Testis (tissue), 2 donors: ENCODE measurements at regions not wholly inside any gene's neighbourhood (a gene's known extent, or its start where the extent isn't known, plus 50 kb on each side); places are given as distances from the start of the nearest gene placed in this dataset.

ENCODE experiments used
- DNase-seq: peaks from one replicate; pipeline ENCODE4 v3.0.0-alpha.2; 2019
- H3K27ac ChIP-seq, 2 donors: fragments of 200-600 bp; sonication (generic); one replicate each; pipeline ENCODE4 v1.5.1; 2019
- H3K27me3 ChIP-seq: fragments of 200-600 bp; sonication (generic); one replicate; pipeline ENCODE4 v1.5.1; 2019
- H3K36me3 ChIP-seq: fragments of 200-600 bp; sonication (generic); one replicate; pipeline ENCODE4 v1.5.1; 2017; ENCODE audit warnings: low read depth; ENCODE audit errors: missing control alignments
- H3K4me1 ChIP-seq: fragments of 200-600 bp; sonication (generic); one replicate; pipeline ENCODE4 v1.5.1; 2019
- H3K4me3 ChIP-seq, 2 donors: fragments of 200-600 bp; sonication (generic); one replicate each; pipeline ENCODE4 v1.5.1; 2017 to 2019
- H3K9me3 ChIP-seq: fragments of 200-600 bp; sonication (generic); one replicate; pipeline ENCODE4 v1.5.1; 2017
- POLR2A ChIP-seq: fragments of 450-650 bp; IDR thresholded peaks from one replicate; pipeline ENCODE4 v1.6.1; 2017; ENCODE audit warnings: antibody characterized with exemption, mild to moderate bottlenecking, moderate library complexity
- WGBS, 2 donors: methylation state at CpG; one replicate each; pipeline ENCODE4 v1.1.5; 2018; 5-methylcytosine and 5-hydroxymethylcytosine counted together
- intact Hi-C: fragments of 100-400 bp; cut with DNase I; formaldehyde crosslinking; loops from one replicate; pipeline ENCODE4 v1.15.1; 2023; ENCODE audit warnings: low total_unique reads
- TF ChIP-seq, protein P1 (sequence below), 3 experiments: fragments of 450-650 bp in 2 of 3; fragments of 200-600 bp in 1 of 3; sonication (generic) in 1 of 3; IDR thresholded peaks; one replicate each; pipeline ENCODE4 v1.5.1; 2016 to 2019; ENCODE audit warnings: antibody characterized with exemption in 3 of 3, mild to moderate bottlenecking in 2 of 3, moderate library complexity in 1 of 3

DNA sequence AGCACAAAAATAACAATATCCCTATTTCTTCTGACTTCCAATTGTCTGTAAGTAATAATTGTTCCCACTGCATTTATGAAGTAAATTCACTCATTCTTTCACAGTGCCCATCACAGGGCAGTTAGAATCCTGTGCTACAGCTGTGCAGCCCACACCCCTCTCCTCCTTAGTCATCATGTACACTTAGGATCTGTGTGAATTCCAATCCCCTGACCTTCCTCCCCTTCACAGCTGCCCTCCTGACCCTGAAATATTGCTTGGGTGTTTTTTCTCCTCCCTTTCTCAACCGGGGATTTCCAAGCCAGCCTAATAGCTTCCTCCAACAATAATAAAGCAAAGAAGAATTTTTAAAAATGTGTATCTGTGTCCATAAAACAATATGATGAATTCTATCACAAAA lies 91.5 kb upstream of the BEND6 start:
- no peaks in the 10 kb centered on the region for H3K9me3 ChIP-seq
- WGBS, 2 donors: 24 to 29% methylated on average over 1 of the region's 1 CpG
- intact Hi-C loops: no loop called here
- H3K27me3 ChIP-seq: no peaks in the 10 kb centered on the region
- no peaks in the 10 kb centered on the region for H3K36me3 ChIP-seq
- no peak for TF ChIP-seq POLR2A
- TF ChIP-seq, protein P1, sequence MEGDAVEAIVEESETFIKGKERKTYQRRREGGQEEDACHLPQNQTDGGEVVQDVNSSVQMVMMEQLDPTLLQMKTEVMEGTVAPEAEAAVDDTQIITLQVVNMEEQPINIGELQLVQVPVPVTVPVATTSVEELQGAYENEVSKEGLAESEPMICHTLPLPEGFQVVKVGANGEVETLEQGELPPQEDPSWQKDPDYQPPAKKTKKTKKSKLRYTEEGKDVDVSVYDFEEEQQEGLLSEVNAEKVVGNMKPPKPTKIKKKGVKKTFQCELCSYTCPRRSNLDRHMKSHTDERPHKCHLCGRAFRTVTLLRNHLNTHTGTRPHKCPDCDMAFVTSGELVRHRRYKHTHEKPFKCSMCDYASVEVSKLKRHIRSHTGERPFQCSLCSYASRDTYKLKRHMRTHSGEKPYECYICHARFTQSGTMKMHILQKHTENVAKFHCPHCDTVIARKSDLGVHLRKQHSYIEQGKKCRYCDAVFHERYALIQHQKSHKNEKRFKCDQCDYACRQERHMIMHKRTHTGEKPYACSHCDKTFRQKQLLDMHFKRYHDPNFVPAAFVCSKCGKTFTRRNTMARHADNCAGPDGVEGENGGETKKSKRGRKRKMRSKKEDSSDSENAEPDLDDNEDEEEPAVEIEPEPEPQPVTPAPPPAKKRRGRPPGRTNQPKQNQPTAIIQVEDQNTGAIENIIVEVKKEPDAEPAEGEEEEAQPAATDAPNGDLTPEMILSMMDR (IDR thresholded peaks at IDR 0.05): no peak
- no peak for DNase-seq
- H3K27ac ChIP-seq: no peak overlapping the region
- no peaks in the 10 kb centered on the region for H3K4me1 ChIP-seq
- H3K4me3 ChIP-seq: no peak overlapping the region

DNA sequence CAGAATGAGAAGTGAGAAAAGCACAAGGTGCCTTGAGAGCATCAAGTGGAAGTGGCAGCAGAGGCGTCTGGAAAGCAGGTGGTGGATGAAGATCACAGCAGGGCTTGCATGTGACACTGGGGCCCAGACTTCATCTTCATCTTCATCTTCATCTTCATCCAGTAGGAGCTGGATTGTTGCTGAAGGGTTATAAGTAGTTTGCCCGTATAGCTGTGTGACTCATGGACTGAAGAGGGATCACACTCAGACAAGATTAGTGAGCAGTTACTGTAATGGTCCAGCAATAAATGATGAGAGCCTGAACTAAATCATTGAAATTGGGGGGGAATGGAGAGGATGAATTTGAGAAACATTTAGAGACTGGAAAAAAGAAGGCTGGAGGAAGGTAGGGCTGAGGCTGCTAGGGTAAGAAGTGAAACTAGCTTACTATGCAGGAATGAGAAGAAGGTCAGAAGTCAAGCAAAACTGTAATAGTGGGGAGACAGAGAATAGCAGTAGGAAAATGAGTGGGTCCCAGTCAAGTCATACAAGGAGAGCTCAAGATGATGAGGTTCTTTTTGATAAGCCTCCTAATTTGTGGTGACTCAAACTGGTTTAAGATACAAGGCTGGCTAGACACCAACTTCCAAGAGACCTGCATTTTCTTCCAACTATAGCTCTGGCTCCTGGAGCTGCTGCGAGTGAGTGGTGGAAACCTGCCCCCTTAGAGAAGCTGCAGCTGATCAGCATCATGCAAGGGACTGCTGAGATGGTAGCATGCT lies 92.3 kb upstream of the BEND6 start:
- DNase-seq: no peak
- Histone ChIP-seq H3K36me3 (no peaks in the 10 kb centered on the region), H3K27ac (no peak overlapping the region), H3K4me1 (no peaks in the 10 kb centered on the region), H3K9me3 (no peaks in the 10 kb centered on the region), H3K4me3 (no peak overlapping the region), H3K27me3 (no peaks in the 10 kb centered on the region)
- intact Hi-C loops: no loop called here
- TF ChIP-seq, protein P1 (IDR thresholded peaks at IDR 0.05): no peak
- no peak for TF ChIP-seq POLR2A
- 81 to 89% methylated on average over 3 of the region's 3 CpGs for WGBS, 2 donors

DNA sequence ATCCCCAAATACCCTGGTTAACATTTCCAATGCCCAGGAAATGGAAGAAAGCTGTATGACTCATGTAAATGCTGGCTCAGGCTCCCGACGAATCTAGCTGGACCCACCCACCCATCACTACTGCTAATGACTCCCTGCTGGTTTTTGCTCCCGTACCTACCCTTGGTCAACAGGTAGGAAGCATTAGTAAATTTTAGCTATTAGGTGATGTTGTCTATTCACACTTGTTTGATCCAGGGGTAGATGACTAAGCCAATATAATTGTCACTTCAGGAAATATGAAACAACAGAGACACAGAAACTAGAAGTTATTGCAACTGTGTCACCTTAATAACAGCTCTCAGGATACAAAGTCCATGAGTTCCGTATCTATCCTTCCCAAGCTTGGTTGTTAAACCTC lies 94.4 kb upstream of the BEND6 start:
- H3K27me3 ChIP-seq: no peaks in the 10 kb centered on the region
- TF ChIP-seq POLR2A: no peak
- intact Hi-C loops: no loop called here
- H3K27ac ChIP-seq: no peak overlapping the region
- no peaks in the 10 kb centered on the region for H3K36me3 ChIP-seq
- no peak for DNase-seq
- 63 to 67% methylated on average over 4 of the region's 4 CpGs for WGBS, 2 donors
- H3K9me3 ChIP-seq: no peaks in the 10 kb centered on the region
- no peak overlapping the region for H3K4me3 ChIP-seq
- H3K4me1 ChIP-seq: no peaks in the 10 kb centered on the region

DNA sequence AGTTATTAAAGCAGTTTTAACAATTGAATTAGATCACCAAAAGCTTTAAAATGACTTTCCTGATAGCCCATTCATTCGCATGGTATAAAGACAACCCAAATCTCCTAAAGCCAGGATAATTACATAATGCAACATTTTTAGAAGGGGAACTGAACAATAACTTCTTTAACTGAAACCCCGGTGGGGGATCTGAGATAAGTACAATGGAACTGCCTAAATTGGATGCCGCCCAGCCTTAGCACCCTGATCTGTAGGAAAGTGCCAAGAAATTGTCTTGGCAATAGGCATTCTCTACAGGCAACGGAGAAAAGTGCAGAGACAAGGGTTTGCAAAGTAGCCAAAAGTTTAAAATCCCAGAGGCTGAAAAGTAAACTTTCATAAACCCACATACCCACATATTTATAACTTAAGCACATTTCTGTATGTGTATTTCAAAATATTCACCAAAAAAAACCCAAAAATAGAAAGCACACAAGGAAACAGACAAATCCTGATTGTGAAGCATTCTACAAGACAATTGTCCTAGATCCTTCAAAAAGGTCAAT lies 98.8 kb upstream of the BEND6 start:
- TF ChIP-seq, protein P1 (IDR thresholded peaks at IDR 0.05): no peak
- no peak for TF ChIP-seq POLR2A
- Histone ChIP-seq H3K27me3 (no peaks in the 10 kb centered on the region), H3K4me3 (no peak overlapping the region), H3K9me3 (no peaks in the 10 kb centered on the region), H3K4me1 (no peaks in the 10 kb centered on the region), H3K27ac (no peak overlapping the region), H3K36me3 (no peaks in the 10 kb centered on the region)
- no peak for DNase-seq
- intact Hi-C loops: loop anchor here (10.0 kb wide), 1 partner anchor 151 kb away; no protein-coding TSS in a partner anchor
- 34 to 37% methylated on average over 4 of the region's 4 CpGs for WGBS, 2 donors

DNA sequence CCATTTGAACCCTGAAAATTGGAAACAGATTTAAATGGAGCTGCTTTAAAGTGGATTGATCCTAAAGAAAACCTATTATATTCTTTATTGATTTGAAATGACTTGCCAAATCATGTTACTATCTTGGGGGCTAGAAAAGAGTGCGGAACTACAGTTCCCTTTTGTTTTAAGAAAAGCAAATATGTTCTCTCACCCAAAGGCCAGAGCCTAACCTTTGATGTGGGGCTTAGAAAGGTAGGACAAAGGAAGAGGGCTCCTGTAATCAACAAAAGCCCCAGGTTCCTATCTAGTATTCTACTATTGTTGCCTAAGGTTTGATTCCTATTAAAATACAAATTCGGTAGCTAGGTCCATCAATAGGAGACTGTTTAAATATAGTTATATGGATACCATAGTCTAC lies 100.8 kb upstream of the BEND6 start:
- DNase-seq: no peak
- H3K27me3 ChIP-seq: no peaks in the 10 kb centered on the region
- no peak overlapping the region for H3K4me3 ChIP-seq
- intact Hi-C loops: loop anchor here (10.0 kb wide), 1 partner anchor 149 kb away; no protein-coding TSS in a partner anchor
- H3K36me3 ChIP-seq: no peaks in the 10 kb centered on the region
- no peak for TF ChIP-seq POLR2A
- TF ChIP-seq, protein P1 (IDR thresholded peaks at IDR 0.05): no peak
- no peak overlapping the region for H3K27ac ChIP-seq
- H3K4me1 ChIP-seq: no peaks in the 10 kb centered on the region
- 91 to 92% methylated on average over 2 of the region's 2 CpGs for WGBS, 2 donors
- H3K9me3 ChIP-seq: no peaks in the 10 kb centered on the region
